Eye (tissue), 1 donor: ENCODE measurements at regions not wholly inside any gene's neighbourhood (a gene's known extent, or its start where the extent isn't known, plus 50 kb on each side); places are given as distances from the start of the nearest gene placed in this dataset.

Source experiments
- DNase-seq: peaks from one replicate; pipeline ENCODE4 v3.0.0-alpha.2; 2015

DNA sequence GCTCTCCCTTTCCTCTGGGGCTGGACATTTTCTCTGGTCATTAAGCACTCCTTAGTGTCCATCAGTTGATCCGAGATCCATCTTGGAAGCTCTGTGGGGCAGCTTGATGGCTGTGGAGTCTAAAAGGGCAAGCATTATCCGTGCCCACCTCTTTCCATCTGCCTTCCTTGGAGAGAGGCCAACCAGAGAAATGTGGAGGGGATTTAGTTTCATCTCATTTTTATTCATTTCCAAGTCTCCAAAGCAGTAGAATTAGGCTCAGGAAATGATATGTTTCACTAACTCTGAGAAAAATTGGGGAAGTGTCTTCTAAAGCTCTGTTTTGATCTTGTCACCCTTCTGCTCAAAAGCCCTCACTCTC is 95.9 kb upstream of the KLHL25 start:
- no peak for DNase-seq

DNA sequence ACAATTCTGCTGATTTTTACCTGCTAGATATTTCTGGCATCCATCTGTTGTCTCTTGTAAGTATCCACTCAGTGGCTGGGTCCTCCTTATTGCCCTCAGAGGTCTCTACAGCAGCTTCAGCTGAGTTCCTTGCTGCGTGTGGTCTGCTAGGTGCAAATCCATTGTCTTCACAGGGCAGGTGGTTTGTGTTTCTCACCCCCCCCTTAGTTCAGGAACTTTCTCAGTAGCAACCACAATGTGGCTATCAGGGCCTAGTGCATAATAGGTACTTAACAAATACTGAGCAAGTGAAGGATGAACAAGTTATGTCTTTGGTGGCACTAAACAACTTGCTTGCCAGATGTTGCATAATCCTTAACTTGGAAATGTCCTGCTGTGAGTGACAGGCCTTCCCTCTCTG is 96.7 kb upstream of the KLHL25 start:
- no peak for DNase-seq

DNA sequence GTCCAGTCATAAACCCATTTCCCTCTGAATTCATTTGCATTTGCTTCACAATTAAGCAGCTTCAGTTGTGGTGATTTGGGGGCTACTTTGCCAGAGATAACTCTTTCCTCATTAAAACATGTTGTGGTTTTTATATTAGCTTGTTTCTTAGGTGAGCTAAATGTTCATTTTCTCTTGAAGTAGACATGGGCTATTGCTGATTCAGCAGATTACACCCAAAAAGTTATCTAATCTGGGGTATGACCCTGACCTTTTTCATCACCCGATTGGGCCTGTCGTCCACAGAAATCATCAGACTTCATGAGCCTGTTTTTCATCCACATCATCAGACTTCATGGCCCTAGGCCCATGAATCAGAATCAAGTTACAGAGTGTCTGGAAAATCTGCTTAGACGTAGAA is 97.5 kb upstream of the KLHL25 start:
- DNase-seq = no peak

GRCh38 chr15:85897207-85897894 is 102.6 kb upstream of the KLHL25 start:
- DNase-seq = peak; percentile 74

GRCh38 chr15:85897895-85898717 is 103.4 kb upstream of the KLHL25 start:
- DNase-seq = peak; percentile 65

GRCh38 chr15:85899927-85900326 is 105.2 kb upstream of the KLHL25 start:
- peak; percentile 81 for DNase-seq

DNA sequence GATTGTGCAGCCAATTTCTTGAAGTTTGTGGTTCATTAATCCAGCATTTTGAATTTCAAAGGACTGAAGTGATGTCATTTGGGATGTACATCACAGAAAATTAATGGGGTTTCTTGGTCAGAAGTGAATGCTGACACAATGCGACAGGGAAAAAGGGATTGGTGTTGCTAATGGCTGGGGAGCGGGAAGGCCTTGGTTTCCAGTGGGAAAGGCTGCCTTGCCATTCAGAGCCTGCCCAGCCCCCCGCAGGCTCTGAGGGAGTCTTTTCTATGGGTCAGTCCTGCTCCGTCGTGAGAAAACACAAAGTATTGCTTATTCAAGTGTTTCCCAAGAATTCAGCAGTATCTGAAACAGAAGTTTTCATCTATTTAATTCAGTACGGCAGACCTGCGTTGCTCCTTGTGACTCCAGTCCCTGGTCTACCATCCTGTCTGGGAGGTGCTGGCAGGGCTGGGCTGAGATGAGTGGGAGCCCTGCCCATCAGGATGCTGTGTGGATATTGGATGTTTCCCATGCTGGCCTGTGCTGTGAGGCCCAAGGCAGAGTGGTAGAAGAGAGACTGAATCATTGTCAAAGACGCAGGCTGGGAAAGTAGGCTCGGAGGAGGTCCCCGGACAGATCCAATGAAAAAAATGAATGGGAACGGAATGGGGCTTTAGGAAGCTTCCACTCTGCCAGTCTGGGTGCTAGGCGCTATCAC is 111.2 kb upstream of the KLHL25 start:
- DNase-seq = peak; percentile 84

DNA sequence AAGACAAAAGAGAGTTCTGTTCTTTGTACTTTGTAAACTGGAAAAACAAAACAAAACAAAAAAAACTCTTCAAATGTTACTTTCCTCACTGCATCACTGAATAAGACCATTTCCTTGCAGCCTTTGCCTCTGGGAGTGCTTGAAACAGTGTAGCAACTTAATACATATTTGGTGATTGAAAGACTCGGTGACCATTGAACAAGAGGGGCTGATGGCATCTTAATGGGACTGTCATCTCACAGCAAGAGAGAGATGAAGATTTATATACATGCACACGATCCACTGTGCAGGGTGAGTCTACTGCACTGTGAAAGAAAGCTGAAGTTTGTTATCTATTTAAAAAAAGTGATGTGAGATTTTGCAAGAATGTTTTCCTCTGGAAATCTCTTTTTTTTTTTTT is 111.9 kb upstream of the KLHL25 start:
- peak; percentile 35 for DNase-seq

DNA sequence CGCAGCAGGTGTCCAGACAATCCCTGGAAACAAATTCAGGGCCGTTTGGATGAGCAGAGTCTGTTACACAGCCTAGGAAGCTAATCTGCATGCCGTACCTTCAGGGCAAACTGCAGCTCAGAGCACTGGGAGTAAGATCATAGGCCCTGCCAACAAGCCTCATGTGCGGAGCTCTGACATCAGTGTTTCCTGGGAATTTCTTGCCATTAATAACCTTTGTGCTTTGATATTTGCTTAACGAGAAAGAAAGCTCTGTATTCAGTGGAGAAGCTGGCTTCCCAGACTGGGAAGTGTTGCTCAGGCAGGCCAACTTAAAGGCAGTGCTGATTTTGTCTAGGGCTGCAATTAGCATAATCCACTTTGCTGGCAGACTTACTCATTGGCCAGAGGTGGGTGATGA is 116.1 kb upstream of the KLHL25 start:
- DNase-seq = peak; percentile 21

DNA sequence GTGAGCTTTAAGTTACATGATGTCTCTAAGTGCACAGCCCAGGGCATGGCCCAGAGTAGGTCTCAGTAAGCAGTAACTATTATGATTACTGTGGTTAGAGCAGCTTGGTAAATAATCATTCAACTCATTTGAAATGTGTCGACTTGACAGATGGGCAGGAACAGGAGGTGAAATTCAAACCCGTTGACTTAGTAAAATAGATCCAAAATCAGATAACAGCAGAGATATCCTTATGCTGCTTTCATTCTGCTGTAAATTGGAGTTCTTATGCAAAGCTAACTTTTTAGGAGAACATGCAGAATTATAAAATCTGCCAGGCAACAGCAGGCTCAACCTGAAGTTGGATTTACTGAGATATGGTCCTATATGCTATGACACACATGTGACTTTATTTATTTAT is 118.7 kb upstream of the KLHL25 start:
- no peak for DNase-seq

DNA sequence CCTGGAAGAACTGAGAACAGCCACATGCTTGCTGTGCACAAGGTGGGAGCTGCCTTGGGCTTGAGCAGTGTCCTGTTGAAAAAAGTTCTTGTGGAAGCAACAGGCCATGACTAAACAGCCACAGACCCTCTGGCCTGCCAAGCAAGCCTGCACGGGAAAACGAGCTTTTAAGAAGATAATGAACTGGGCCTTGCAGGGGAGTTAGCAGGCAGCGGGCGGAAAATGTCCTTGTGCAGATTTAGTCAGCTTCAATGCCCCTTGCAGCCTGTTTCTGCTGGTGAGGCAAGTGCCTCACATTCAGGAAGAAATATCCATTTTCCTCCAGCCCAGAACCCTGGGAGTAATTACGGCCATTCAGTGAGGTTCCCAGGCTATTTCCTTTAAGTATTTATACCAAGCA is 126.2 kb upstream of the KLHL25 start:
- DNase-seq = peak; percentile 61

- no peak for DNase-seq
Observed at GRCh38 chr15:85924088-85924487, 129.4 kb upstream of the KLHL25 start.

- DNase-seq = no peak
Observed at GRCh38 chr15:85925649-85926237, 131.0 kb upstream of the KLHL25 start.

DNA sequence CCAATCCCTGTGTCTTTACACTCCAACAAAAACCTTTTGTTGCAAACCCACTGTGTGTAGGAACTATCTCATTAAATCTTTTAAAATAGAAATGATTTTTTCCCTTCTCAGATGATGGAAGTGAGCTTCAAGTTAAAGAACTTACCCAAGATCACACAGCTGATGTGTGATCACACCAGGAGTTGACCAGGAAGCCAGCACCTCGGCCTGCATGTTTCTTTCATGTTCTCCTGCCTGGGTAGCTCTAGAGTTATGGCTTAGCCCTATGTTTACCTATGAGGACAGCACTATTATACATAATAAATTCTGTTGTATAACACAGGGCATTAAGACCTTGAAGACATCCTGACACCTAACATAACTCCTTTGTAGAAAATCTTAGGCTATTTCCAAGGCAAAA is 132.1 kb upstream of the KLHL25 start:
- DNase-seq = no peak

GRCh38 chr15:85927931-85928537 is 133.3 kb upstream of the KLHL25 start:
- DNase-seq = no peak

DNA sequence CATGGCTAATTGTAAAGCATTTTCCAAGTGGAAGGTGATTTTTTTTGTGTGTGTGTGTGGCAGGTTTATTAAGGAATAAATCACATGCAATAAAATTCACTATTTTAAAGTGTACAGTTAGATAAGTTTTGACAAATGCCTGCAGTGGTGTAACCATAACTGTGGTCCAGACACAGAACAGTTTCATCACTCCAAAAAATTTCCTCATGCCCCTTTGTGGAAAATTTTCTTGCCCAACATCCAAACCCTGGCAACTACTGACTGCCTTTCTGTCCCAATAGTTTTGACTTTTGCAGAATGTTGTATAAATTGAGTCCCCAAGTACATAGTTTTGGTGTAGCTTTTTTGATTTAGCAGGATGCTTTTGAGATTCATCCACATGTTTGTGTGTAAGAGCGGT is 135.1 kb upstream of the KLHL25 start:
- DNase-seq = no peak

GRCh38 chr15:85932391-85932790 is 137.7 kb upstream of the KLHL25 start:
- DNase-seq = no peak

DNA sequence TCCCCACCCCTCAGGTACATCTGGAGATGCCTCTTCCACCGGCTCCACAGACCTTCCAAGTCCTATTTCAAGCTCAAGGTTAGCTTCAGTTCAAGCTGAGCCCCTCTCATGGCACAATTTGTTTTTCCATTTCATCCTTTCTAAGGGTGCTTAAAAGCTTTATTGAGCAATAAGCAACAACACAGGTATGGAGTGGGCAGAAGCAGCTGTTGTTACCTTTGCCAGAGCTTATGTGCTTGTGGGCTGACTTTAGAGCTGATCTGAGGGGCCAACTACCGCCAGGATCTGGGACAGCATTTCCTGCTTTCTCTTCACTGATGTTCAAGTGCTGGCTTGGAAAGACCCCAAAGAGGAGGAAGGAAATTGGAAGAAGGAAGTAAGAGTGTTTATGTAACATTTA is 140.0 kb upstream of the KLHL25 start:
- no peak for DNase-seq

GRCh38 chr15:85935182-85935581 is 140.5 kb upstream of the KLHL25 start:
- DNase-seq = no peak

- no peak for DNase-seq
Observed at GRCh38 chr15:85937661-85938060, 142.0 kb upstream of the AGBL1 start.

DNA sequence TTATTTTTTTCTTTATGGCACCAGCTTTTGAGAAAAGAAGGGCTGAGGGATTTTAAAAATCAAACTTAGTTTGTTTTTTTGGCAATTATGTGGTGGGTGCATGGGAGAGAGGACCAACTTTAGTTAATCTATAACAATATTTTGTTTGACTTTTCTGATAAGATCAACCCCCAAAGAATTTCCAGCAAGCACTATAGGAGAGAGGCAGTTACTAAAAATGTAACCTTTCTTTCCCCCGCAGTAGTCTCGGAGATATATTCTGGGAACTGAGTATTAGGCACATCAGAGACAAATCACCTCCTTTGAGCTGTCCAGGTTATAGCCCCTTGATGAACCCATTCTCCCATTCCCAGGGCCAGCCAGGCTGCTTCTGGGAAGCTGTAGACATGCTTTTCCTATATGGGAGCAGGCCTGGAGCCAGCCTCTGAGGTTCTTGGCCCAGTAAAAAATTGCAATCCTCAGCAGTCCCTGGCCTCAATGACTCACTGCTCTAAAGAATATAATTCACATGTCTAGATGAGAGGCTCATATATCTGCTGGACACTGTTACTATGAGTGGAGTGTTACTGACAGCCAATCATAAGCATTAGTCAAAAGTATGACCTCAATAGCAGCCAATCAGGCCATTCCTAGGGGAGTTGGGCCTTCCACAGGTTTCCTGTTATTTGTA is 138.3 kb upstream of the AGBL1 start:
- DNase-seq = no peak

GRCh38 chr15:85942632-85943031 is 137.0 kb upstream of the AGBL1 start:
- no peak for DNase-seq

- no peak for DNase-seq
Observed at GRCh38 chr15:85943151-85943550, 136.5 kb upstream of the AGBL1 start.
